GM18909 (cell line): ENCODE measurements at regions not wholly inside any gene's neighbourhood (a gene's known extent, or its start where the extent isn't known, plus 50 kb on each side); places are given as distances from the start of the nearest gene placed in this dataset.

ENCODE experiments used
- ATAC-seq: cut with Tn5 transposase; IDR thresholded peaks from one replicate; pipeline ENCODE4 v1.9.1; 2021; ENCODE audit warnings: mild to moderate bottlenecking; ENCODE audit not compliant: unreplicated experiment, poor library complexity

DNA sequence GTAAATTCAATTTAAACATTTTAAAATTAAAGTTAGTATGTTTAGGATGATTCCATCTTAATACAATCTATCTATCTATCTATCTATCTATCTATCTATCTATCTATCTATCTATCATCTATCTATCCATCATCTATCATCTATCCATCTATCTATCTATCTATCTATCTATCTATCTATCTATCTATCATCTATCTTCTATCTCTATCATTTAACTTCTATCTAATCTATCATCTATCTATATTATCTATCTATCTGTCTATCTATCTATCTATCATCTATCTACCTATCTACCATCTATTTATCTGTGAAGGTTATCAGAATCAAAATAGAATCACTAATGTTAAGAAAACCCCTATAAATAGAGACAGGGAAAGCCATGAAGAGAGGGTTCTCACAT, 78.3 kb downstream of the RAMP3 start:
- no peak for ATAC-seq

DNA sequence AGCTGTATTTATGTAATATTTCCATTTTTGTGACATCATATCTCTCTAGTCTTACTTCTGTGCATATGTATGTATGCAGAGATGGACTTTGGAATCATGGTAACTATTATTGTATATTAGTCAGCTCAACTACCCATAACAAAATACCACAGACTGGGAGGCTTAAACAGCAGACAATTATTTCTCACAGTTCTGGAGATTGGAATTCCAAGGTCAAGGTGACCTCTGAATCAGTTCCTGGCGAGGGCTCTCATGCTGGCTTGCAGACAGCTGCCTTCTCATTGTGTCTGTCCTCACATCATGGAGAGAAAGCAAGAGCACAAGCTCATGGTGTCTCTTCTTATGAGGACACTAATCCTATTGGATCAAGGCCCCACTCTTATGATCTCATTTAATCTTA, 79.1 kb downstream of the RAMP3 start:
- no peak for ATAC-seq

DNA sequence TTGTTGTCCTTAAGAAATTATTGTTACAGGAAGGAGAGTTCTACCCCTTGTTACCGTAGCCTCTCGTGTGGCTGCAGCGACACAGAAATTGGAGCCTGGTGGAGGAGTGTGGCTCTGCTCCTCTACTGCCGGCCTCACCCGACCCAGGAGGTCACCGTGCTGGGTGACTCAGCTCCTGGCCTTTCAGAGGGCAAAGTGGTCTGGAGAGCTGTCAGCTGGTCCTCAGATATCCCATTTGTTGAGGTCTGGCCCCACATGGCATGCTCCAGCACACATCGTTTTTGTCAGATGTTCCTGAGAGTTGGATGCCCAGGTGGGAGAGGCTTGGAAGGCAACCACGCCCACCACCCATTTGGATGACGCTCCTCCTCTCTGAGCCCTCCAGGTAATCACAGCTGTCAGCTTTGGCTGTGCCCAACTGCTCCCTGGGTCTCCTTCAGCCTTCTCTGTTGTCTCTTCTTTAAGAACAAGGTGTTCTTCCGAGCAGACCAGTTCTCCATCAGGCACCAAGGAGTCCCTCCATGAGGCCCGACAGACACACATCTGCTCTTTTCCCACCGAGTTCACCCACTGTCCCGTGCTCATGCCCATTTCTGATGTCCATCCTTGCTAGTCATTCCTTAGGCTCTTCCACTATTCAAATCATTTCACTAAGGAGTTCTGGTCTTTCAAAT, 80.3 kb downstream of the RAMP3 start:
- no peak for ATAC-seq

DNA sequence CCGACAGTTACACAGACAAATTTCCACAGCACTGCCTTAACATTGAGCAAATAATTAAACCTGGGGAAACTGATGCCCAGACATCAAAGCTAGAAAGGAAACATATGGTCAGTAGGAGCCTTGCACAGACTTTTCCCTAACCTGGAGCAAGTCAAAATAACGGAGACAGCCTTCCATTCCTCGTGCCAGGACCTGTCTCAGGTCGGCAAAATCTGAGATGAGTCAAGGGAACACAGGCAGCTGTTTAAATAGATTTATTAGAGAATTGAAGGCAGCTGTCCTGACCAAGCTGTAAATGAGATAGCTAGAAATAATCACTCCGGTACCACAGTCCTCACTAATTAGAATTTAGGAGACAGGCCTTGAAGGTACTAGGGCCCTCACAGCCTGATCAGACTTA, 81.2 kb downstream of the RAMP3 start:
- ATAC-seq = no peak

DNA sequence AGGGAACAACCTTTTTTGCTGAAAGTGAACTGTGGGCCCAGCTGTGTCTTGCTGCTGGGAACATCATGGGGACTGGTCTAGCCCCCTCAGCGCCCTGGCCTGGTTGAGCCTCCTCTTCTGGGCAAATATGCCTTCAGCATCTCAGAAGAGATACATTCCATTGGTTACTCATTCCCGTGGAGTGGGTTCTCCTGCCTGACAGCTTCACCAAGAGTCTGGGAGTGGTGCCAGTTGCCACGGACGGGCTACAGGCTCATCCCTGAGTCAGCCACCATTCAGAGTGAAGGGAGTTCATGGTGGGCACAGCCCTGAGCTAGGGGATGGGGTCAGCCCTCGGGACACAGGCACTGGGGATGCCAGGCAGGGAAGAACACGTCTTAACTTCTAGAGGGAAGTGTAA, 81.9 kb downstream of the RAMP3 start:
- ATAC-seq = no peak

DNA sequence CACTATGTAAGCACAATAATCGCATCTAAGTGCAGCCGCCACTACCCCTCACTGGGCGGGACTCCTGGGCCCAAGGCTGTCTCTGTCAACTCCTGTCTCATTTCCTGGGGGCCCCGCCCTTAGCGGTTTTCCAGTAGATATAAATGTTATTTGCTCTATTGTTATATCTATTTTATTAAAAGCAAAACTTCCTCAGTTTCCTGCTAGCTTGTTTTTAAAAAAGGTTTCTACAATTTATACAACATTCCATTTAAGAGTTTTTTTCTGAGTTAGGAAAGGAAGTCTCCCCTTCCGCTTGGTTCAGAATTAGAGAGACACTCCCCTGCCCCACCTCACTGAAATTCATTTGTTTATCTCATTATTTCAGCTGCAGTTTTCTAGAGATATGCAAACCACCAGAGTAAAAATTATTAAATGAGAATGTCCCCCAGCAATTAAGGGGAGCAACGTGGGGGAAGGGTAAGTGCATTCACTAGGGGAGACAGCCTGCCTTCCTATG, 82.7 kb downstream of the RAMP3 start:
- no peak for ATAC-seq

- ATAC-seq = no peak
These were observed 83.3 kb downstream of the RAMP3 start for GRCh38 chr7:45240926-45241325.

DNA sequence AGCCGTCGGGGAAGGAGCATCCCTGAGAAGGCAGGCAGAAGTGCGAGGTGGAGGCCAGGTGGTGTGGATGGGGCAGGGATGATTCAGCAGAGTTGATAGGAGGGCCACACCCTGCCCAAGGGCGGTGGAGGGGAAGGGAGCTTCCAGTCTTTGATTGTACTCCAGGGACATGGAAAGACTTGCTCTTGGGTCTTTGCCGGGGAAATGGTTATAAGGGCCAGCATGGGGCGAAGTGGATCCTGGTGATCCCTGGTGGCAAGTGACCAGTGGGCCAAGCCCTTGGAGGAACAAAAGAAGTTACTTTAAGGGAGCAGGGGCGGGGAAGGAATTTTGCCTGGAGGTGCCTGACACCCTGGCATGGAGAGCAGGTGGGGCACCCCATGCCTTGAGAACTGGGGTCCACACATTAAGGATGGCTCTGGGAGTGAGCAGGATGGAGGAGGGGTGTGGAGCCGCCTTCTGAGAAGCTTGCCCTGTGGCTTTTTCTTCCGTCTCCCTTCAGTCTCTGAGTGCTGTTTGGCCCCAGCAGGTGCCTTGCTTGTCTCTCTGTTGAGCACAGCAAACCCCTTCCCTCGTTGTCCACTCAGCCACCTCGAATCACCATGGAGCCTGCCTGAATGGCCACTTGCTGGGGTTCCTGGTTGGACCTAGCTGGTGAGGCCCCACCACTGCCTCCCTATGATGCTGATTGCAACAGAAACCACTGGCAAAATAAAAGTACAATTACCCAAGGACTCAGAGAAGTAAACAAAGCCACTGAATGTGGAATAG, 83.9 kb downstream of the RAMP3 start:
- no peak for ATAC-seq

- no peak for ATAC-seq
These were observed 84.7 kb downstream of the RAMP3 start for GRCh38 chr7:45242261-45242660.

DNA sequence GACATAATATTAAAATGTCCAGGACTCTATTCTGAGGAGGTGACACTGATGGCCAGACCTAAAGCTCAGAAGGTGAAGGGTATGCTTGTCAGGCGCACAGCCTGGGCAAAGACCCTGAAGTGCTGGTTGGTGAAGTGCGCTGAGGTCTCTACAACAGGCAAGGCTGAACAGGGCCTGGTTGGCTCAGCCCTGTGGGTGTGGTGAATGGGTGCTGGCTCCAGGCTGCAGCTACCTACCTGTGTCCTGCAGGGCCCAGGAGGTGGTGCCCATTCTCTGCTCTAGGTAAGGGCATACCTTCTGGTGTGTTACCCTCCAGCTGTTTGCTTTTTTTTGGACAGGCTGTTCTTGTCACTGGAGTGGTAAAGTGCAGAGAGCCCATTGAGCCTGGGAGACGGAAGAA, 85.1 kb downstream of the RAMP3 start:
- no peak for ATAC-seq

GRCh38 chr7:45244981-45245380, 87.4 kb downstream of the RAMP3 start:
- no peak for ATAC-seq

GRCh38 chr7:45246339-45246738, 88.7 kb downstream of the RAMP3 start:
- ATAC-seq = no peak

- no peak for ATAC-seq
These were observed 94.7 kb downstream of the RAMP3 start for GRCh38 chr7:45252248-45252647.

DNA sequence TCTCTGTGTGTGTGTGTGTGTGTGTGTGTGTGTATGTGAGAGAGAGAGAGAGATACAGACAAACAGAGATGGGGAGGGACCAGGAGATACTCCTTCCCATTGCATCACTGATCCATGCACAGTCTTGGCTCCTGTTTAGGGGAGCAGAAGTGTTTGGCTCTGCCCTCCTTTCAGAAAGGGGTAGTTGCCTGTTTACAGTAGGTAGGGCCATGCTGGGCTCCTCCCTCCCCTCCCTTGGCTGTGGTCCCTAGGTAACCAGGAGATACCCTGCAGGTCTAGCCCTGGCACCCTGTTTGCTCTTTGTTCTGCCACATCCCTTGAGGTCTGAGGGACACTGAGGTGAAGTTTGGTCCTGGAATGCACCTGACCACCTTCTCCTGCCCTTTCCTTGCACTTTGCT, 95.3 kb downstream of the RAMP3 start:
- ATAC-seq = no peak

- ATAC-seq = no peak
These were observed 95.8 kb downstream of the RAMP3 start for GRCh38 chr7:45253368-45253767.

DNA sequence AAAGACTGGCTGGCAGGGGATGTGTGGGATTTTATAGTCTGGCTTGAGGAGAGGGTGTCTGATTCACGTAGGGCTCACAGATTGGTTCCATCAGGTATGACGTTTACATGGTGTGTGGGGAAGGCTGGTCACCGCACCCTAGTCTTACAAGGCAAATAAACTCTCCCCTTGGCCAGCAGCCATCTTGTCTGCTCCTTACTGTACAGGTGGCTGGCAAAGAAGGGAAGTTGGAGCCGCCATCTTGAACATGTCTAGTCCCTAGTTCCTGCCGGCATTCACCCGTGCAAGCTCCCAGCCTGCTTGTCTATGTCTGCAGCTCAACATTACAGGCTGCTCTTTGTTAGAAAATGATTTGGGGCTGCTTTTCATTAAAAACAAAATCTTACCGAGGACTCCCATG, 97.6 kb downstream of the RAMP3 start:
- ATAC-seq = no peak

GRCh38 chr7:45256309-45256708, 98.7 kb downstream of the RAMP3 start:
- ATAC-seq = no peak

- no peak for ATAC-seq
These were observed 99.2 kb downstream of the RAMP3 start for GRCh38 chr7:45256775-45257174.

- no peak for ATAC-seq
These were observed 99.7 kb downstream of the RAMP3 start for GRCh38 chr7:45257284-45257683.

DNA sequence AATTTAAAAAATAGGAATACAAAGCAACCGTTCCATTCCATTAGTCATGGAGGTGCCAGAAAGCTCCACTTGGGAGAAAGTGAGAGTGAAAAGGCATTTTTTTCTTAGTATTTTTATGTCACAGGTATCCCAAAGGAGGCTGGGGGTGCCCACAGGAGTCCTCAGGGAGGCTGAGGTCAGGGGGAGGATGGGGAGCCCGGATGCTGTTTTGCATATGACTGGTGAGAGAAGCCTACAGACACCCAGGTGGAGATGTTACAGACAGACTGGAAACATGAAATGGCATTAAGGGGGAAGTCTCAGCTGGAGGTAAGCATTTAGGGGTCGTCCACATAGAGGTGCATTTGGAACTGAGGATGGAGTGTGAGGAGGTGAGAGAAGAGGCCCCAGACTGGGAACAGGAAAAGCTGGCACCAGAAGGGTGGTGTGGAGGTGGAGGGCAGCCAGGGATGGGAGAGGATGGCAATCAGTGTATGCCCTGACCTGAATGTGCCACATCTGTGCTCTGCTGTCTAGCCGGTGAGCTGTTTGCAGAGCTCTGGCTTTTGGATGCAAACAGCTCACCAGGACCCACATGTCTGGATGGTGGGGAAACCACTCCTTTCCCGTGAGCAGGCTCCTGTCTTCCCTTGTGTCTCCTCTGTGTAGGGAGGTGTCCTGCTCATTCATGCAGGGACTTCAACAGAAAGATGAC, 101.1 kb downstream of the RAMP3 start:
- no peak for ATAC-seq

GRCh38 chr7:45259227-45259596, 101.6 kb downstream of the RAMP3 start:
- ATAC-seq = no peak
